ENCODE measurements at regions not wholly inside any gene's neighbourhood (a gene's known extent, or its start where the extent isn't known, plus 50 kb on each side); places are given as distances from the start of the nearest gene placed in this dataset.

GRCh38 chr14:95597784-95598211 is 62.9 kb downstream of the GLRX5 start:
- no peak for TF ChIP-seq CTCF (IDR thresholded peaks at IDR 0.05)
- TF ChIP-seq POLR2A (IDR thresholded peaks at IDR 0.05) = no peak

Data from Peyer's patch (tissue), 4 donors.